ENCODE measurements at regions not wholly inside any gene's neighbourhood (a gene's known extent, or its start where the extent isn't known, plus 50 kb on each side); places are given as distances from the start of the nearest gene placed in this dataset.

DNA sequence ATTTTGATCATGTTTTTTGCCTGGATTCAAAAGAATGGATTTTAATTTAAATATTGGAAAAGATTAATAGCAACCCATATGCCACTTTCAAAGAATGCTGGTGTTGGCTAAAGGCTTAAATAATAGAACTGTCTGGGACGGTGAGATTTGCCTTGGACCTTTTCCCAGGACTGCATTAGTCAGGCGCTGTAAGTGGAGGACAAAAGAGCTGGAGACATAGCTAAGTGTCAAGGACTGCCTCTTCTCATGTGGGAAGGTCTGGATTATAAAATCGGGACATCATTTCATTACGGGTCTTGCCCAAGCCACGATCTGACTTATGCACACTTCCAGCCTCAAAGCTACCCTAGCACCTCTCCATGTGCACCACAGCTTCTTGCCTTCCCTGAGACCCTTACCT is 458.5 kb upstream of the DEPDC1 start:
- H3K4me3 Mint-ChIP-seq = no peak overlapping the region
- H3K27me3 Mint-ChIP-seq = no peaks in the 10 kb centered on the region
- ChIA-PET CTCF (no interaction called here), POLR2A (no interaction called here)
- H3K9me3 Mint-ChIP-seq = no peaks in the 10 kb centered on the region
- DNase-seq (no peak), ATAC-seq (ENCODE audit: low read depth) (no peak)
- TF ChIP-seq CTCF (IDR thresholded peaks at IDR 0.05) = no peak
- H3K27ac Mint-ChIP-seq = no peak overlapping the region
- intact Hi-C loops (cut with micrococcal nuclease) = no loop called here
- H3K4me1 Mint-ChIP-seq = no peaks in the 10 kb centered on the region
- no peaks in the 10 kb centered on the region for H3K36me3 Mint-ChIP-seq (ENCODE audit: low read depth)

- POLR2A ChIA-PET = no interaction called here
- TF ChIP-seq CTCF (IDR thresholded peaks at IDR 0.05) = no peak
- DNase-seq = no peak
- intact Hi-C loops (cut with micrococcal nuclease) = no loop called here
- CTCF ChIA-PET = no interaction called here
- Mint-ChIP-seq H3K4me1 (no peaks in the 10 kb centered on the region), H3K27me3 (no peaks in the 10 kb centered on the region), H3K4me3 (no peak overlapping the region), H3K9me3 (no peaks in the 10 kb centered on the region), H3K36me3 (ENCODE audit: low read depth) (no peaks in the 10 kb centered on the region), H3K27ac (no peak overlapping the region)
- ATAC-seq (ENCODE audit: low read depth) = no peak
Observed at GRCh38 chr1:68958958-68959357, 462.1 kb upstream of the DEPDC1 start.

- ChIA-PET CTCF (no interaction called here), POLR2A (no interaction called here)
- no peaks in the 10 kb centered on the region for H3K36me3 Mint-ChIP-seq (ENCODE audit: low read depth)
- no peaks in the 10 kb centered on the region for H3K27me3 Mint-ChIP-seq
- no peaks in the 10 kb centered on the region for H3K9me3 Mint-ChIP-seq
- intact Hi-C loops (cut with micrococcal nuclease) = no loop called here
- H3K27ac Mint-ChIP-seq = no peak overlapping the region
- H3K4me3 Mint-ChIP-seq = no peak overlapping the region
- no peak for TF ChIP-seq CTCF (IDR thresholded peaks at IDR 0.05)
- DNase-seq (no peak), ATAC-seq (ENCODE audit: low read depth) (no peak)
- no peaks in the 10 kb centered on the region for H3K4me1 Mint-ChIP-seq
Observed at GRCh38 chr1:68959461-68960030, 462.7 kb upstream of the DEPDC1 start.

GRCh38 chr1:68961143-68961542 is 464.3 kb upstream of the DEPDC1 start:
- H3K27ac Mint-ChIP-seq = no peak overlapping the region
- no peaks in the 10 kb centered on the region for H3K27me3 Mint-ChIP-seq
- ChIA-PET CTCF (no interaction called here), POLR2A (no interaction called here)
- ATAC-seq (ENCODE audit: low read depth) = no peak
- no peak for TF ChIP-seq CTCF (IDR thresholded peaks at IDR 0.05)
- no peaks in the 10 kb centered on the region for H3K36me3 Mint-ChIP-seq (ENCODE audit: low read depth)
- no peaks in the 10 kb centered on the region for H3K9me3 Mint-ChIP-seq
- no peak overlapping the region for H3K4me3 Mint-ChIP-seq
- H3K4me1 Mint-ChIP-seq = no peaks in the 10 kb centered on the region
- DNase-seq = no peak
- intact Hi-C loops (cut with micrococcal nuclease) = no loop called here

DNA sequence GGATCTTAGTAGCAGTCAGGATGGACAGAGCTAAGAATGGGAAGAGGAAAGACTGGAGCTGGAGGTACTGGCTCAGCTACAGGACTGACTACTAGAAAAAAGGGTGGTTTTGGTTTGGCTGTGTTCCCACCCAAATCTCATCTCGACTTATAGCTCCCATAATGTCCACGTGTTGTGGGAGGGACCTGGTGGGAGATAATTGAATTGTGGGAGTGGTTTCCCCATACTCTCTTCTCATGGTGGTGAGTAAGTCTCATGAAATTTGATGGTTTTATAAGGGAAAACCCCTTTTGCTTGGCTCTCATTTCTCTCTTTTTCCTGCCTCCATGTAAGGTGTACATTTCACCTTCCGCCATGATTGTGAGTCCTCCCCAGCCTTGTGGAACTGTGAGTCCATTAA is 466.5 kb upstream of the DEPDC1 start:
- no peak for TF ChIP-seq CTCF (IDR thresholded peaks at IDR 0.05)
- H3K4me3 Mint-ChIP-seq = no peak overlapping the region
- H3K4me1 Mint-ChIP-seq = no peaks in the 10 kb centered on the region
- no peaks in the 10 kb centered on the region for H3K9me3 Mint-ChIP-seq
- ChIA-PET CTCF (no interaction called here), POLR2A (no interaction called here)
- H3K27me3 Mint-ChIP-seq = no peaks in the 10 kb centered on the region
- ATAC-seq (ENCODE audit: low read depth) (no peak), DNase-seq (no peak)
- intact Hi-C loops (cut with micrococcal nuclease) = no loop called here
- no peak overlapping the region for H3K27ac Mint-ChIP-seq
- no peaks in the 10 kb centered on the region for H3K36me3 Mint-ChIP-seq (ENCODE audit: low read depth)

Data from activated B cell treated with CpG ODN at 0.5 μM for 24 hours (primary cell).